NCI-H345 (cell line): ENCODE measurements at regions not wholly inside any gene's neighbourhood (a gene's known extent, or its start where the extent isn't known, plus 50 kb on each side); places are given as distances from the start of the nearest gene placed in this dataset.
"Not testable (repeated sequence)": the region's sequence is repeated elsewhere in the genome, so short reads cannot be mapped to it uniquely, and the experiment has no call there.

ENCODE experiments used
- DNase-seq: peaks from one replicate; lab custom pipeline; 2025; lab: John Stamatoyannopoulos, UW

DNA sequence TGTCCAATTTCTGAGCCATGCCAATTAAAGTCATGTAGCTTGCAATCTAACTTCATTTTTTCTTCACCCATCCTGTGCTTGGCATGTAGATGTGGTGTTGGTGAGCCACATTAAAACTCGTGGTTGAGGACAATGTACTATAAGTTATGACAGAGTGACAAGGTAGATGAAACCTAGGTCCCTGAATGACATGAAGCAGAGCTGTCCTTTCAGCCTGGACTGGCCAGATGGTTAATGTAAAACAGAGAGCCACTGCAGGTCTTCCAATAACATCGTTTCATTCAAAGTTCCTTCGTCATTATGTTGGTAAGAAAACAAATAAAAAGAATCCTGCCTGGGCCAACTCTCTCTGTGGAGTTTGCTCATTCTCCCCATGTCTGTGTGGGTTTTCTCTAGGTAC is 856.5 kb upstream of the SEMA6A start:
- no peak for DNase-seq

- DNase-seq: no peak
These were observed 850.5 kb upstream of the SEMA6A start for GRCh38 chr5:117425163-117425562.

DNA sequence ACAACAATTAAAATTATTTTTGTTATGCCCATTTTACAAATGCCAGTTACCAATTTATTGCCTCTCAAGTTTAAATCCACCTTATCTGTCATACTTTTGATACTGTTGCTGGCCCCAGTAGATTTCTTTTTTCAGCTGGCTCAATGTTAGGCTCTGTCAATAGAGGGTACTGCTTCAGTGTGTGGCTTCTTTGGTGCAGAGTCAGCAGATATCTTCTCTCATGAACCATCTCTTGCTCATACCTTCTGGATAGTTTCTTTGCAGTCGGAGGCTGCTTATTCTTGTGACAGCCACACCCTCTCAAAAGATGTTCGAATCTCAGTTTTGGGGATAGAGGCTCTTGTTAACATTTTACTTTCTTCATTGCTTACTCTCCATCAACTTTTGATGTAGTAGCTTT is 849.9 kb upstream of the SEMA6A start:
- no peak for DNase-seq

DNA sequence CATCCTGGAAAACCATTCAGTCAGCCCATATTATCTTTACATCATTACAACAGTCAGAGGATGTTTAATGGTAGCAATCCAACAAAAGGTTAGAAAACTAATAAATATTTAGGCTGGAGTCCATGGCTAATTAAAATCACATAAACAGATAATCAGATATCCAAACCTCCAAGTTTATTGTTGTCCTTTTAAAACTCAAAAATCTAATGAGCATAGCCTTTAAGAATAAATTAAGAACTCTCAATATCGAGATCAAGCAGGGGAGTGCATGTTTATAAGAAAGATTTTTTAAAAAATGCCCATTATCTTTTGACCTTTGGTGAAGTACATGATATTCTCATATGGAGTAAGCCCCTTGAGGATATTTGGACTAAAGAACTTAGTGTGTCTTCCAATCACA is 842.9 kb upstream of the SEMA6A start:
- no peak for DNase-seq

GRCh38 chr5:117414926-117415325 is 840.3 kb upstream of the SEMA6A start:
- DNase-seq: no peak

DNA sequence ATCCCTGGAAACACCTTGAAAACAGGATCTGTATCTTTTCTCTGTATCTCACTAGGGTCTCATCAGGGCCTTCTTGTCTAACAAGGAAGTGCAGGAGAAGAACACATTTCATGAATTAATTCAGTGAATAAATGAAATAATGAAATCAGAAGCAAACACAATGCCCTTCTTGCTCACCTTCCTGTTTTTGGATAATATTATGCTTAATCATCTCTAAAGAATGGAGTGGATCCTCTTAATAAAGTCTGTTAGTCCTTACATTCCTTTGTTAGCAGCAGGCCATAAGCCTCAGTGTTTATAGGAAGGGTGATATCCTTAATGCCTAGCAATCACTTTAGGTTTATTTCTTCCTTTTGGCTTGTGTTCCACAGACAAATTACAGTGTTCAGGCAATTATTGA is 837.1 kb upstream of the SEMA6A start:
- DNase-seq: no peak

DNA sequence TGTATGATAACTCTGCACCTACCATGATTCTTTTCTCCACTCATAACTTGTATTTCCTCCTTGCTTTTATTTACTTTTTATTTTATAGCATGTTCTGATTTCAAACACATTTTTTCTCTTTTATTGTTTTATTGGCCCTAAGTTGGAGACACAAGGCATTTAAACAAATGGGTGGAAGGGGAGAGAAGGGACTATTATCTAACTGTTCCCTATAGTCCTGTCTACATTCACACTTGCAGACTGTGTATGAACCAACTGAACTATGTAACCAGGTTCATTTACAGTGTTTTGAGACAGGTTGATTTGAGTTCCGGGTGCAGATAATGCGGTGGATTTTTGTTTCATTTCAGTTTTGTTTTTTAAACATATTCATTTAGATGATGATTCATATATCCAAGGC is 830.6 kb upstream of the SEMA6A start:
- no peak for DNase-seq

DNA sequence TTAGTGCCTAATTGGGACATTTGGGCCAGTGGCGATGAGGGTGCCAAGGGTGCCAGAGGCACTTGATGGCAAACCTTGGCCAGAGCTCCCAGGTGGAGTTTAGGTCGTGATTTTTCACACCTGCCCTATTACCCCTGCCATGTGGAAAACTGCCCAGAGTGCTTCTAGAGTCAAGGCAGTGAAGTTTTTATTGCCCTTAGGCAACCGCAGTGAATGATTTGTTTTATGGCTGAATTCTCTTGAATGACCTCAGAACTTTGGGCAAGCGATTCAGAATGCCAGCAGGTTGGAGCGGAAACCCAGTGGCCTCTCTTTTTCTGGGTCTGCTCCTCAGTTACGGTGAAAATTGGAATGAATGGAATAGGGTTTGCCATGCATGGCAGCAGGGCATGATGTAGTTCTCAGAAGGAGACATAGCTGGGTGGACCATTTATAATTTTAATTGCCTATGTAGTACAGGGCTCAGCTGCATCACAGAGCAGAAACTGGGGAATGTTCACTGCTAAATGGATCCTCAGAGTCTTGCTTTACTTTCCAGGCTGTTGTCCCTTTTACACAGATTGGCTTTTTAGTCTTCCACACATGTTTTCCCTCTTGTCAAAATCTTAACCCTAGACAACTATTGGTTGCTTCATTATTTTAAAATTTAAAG is 820.0 kb upstream of the SEMA6A start:
- no peak for DNase-seq

DNA sequence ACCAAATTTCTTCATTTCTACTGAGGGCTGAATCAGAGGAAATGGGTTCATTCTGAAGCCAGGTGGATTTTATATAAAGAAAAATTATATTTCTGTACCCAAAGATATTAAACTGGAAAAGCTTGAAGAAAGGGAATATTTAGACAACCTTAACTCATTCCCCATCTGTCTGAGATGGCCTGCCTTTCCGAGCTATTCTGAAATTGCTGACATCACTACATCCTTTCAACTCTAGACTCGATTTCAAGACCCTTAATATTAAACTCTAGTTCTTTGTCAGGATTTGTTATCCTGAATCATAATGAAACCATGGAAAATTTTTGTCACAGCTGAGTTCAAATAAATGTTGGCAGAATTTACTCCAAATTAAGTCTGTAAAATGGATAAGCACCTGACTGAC is 818.5 kb upstream of the SEMA6A start:
- DNase-seq: no peak

- no peak for DNase-seq
These were observed 805.7 kb upstream of the SEMA6A start for GRCh38 chr5:117380316-117380715.

- DNase-seq: no peak
These were observed 804.9 kb upstream of the SEMA6A start for GRCh38 chr5:117379521-117379920.

- DNase-seq: no peak
These were observed 802.1 kb upstream of the SEMA6A start for GRCh38 chr5:117376748-117377147.

DNA sequence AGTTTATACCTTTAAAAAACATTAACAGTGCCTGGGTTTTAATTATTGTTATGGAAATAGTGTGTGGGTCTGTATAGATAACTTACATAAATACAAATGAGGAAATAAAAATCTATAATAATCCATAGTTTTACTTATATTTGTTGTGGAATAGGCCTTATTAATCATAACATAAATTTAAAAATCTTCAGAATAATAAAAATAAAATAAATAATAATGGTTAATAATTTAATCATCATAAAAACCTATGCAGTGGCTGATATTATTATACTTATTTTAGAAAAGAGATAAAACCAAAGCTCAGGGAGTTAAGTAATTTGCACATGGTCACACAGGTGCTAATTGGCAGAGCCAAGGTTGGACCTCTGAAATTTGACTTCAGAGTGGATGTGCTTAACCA is 785.3 kb upstream of the SEMA6A start:
- no peak for DNase-seq

DNA sequence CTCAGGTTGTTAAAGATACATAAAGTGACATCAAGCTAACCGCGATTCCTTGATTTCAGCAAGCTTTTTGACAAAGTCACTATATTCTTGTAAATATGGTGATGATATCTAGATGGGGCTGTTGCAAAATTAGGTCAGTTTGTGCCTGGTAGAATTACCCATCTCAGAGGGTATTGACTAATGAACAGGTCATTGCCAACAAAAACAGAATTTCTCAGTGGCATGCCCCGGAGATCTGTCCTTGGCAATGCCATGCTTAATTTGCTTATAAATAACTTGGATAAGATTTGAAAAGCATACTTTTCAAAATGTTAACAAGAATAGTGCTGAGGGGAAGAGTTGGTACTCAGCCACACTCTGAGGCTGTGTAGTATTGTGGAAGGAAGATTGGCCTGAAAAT is 783.3 kb upstream of the SEMA6A start:
- no peak for DNase-seq

DNA sequence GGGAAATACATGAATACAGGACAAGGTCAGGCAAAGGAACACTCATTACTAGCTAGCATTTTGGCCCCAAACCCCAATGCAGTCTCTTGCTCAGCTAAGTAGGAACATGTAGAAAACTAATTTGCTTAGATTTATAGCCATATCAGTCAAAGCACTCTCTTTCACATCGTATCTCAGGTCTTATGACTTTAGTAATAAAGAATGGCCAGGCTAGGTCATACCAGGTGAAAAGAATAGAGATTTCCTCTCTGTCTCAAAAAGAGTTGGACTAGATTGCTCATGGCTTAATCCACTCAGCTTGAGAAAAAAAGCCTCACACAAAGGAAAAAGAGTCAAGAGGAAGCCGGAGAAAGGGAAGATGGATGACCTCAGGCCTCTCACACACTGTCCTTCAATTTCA is 772.7 kb upstream of the SEMA6A start:
- DNase-seq: no peak

- not testable (repeated sequence) for DNase-seq
These were observed 769.1 kb upstream of the SEMA6A start for GRCh38 chr5:117343726-117344125.

DNA sequence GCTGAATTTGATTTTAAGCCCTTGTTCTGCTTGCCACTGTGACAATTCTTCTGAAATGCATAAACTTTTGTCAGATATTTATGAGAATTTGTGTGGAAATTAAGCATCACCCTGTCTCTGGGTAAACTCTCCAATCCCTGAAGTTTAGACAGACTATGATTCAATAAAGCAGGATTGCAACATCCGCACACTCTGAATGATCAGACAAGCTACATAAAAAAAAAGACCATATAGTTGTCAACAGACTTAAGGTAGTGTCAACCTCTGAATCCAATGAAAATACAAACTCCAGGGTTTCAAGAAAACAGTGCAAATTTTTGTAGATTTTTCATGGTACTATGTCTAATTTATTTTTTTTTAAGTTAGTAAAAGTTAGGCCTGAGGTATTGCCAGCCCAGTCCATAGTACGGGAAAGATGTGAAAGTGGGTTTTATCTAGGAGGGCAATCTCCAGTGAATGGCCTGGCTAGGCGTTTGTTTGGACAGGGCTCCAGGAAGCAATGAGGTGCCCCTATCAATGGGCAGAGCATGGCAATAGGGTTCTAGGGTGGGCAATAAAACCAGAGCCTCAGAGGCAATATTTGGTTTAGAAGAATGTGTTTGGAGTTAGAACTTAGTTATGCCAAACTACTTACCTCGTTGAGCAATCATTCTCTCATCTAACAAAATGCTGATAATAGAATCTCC is 762.6 kb upstream of the SEMA6A start:
- DNase-seq: no peak

GRCh38 chr5:117336208-117336607 is 761.6 kb upstream of the SEMA6A start:
- DNase-seq: no peak

DNA sequence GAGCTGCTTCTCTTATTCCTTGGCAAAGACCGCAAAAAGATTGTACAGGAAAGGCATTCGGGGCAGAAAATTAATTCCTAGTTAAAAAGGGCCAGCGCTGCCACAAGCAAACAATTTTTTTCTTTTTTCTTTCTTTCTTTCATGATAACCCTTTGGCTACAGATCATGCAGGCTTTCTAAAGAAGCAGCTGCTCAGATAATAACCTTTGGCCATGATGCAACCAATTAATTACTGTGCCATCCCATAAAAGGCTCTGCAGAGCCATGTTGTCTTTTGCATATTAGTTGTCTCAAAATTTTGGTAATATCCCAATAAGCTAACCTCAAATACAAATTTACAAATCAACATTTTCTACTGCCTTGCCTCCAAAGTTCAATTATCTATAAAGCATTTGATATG is 758.4 kb upstream of the SEMA6A start:
- DNase-seq: no peak

GRCh38 chr5:117332341-117332740 is 757.7 kb upstream of the SEMA6A start:
- DNase-seq: no peak

DNA sequence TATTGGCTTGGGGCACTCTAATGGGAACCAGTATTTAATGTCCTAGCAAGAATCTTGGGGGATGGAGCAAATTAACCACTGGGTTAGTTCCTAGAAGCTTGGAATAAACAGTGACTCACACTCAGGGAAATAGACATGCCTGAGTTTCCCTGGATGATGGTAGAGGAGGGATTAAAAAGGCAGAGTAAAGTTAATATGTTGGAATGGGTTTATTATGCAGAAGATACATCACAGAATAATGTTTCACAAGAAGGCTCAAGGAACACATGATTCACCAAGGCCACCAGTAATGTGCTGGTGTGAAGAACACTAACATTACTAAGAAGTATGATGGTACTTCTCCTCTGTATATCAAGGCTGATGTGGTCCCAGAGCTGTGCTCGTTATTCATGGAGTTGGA is 752.9 kb upstream of the SEMA6A start:
- no peak for DNase-seq

GRCh38 chr5:117326997-117327396 is 752.4 kb upstream of the SEMA6A start:
- no peak for DNase-seq

GRCh38 chr5:117318528-117318927 is 743.9 kb upstream of the SEMA6A start:
- no peak for DNase-seq

DNA sequence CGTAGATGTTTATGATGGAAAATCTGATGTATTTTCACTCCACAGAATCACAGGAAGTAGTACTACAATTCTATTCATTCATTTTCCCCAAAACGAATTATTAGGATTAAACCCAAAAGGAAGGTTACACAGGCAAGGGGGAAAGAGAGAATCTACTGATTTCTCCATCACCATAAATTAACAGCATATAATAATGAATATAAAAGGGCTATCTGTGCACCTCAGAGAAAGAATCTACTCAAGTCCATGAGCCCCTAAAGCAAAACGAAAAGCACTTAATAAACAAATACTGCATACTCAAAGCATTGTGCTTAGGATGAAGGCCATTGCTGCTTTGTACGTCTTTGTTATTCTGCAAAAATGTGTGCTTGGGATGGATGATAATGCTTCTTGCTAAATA is 740.5 kb upstream of the SEMA6A start:
- DNase-seq: no peak
